Transverse colon (tissue), 4 donors: ENCODE measurements at regions not wholly inside any gene's neighbourhood (a gene's known extent, or its start where the extent isn't known, plus 50 kb on each side); places are given as distances from the start of the nearest gene placed in this dataset.

Experiments used
- DNase-seq: peaks from one replicate; pipeline ENCODE4 v3.0.0-alpha.2; 2019
- H3K27ac ChIP-seq, 4 donors: fragments of 200-600 bp; sonication (generic); 2 replicates each; pipeline ENCODE4 v1.5.1; 2016 to 2018; ENCODE audit warnings: inconsistent platforms in 4 of 4
- H3K27me3 ChIP-seq: fragments of 200-600 bp; sonication (generic); 2 replicates; pipeline ENCODE4 v1.5.1; 2017; ENCODE audit warnings: inconsistent platforms
- H3K36me3 ChIP-seq, 4 donors: fragments of 200-600 bp; sonication (generic); 2 replicates each; pipeline ENCODE4 v1.5.1; 2017 to 2019; ENCODE audit warnings: inconsistent platforms in 4 of 4
- H3K4me1 ChIP-seq, 4 donors: fragments of 200-600 bp; sonication (generic); 2 replicates each; pipeline ENCODE4 v1.5.1; 2017 to 2020; ENCODE audit warnings: inconsistent platforms in 4 of 4
- H3K4me3 ChIP-seq, 4 donors: fragments of 200-600 bp; sonication (generic); 1 replicate in 1 of 4; 2 replicates in 3 of 4; pipeline versions ENCODE4 v1.5.1 to v1.6.1; 2017 to 2019; ENCODE audit warnings: inconsistent platforms in 4 of 4
- H3K9me3 ChIP-seq, 2 donors: fragments of 200-600 bp; sonication (generic); 2 replicates each; pipeline ENCODE4 v1.5.1; 2017 to 2019; ENCODE audit warnings: inconsistent platforms in 2 of 2
- CTCF ChIP-seq, 5 experiments: fragments of 200-600 bp in 3 of 5; fragments of 450-650 bp in 2 of 5; sonication (generic) in 3 of 5; IDR thresholded peaks; 1 replicate in 2 of 5; 2 replicates in 3 of 5; pipeline ENCODE4 v1.5.1; 2016 to 2017; ENCODE audit warnings: antibody characterized with exemption in 5 of 5, inconsistent platforms in 3 of 5, mild to moderate bottlenecking in 2 of 5, moderate library complexity in 1 of 5
- EP300 ChIP-seq: sonication (generic); formaldehyde crosslinking; IDR thresholded peaks from one replicate; pipeline ENCODE4 v1.6.1; 2017; ENCODE audit warnings: antibody characterized with exemption, low read depth
- POLR2A ChIP-seq: fragments of 450-650 bp; IDR thresholded peaks from one replicate; pipeline ENCODE4 v1.6.1; 2016; ENCODE audit warnings: antibody characterized with exemption, mild to moderate bottlenecking, moderate library complexity
- POLR2AphosphoS5 ChIP-seq, 3 donors: sonication (generic); formaldehyde crosslinking; IDR thresholded peaks; one replicate each; pipeline ENCODE4 v1.6.1; 2016; ENCODE audit warnings: antibody characterized with exemption in 3 of 3
- WGBS, 2 donors: methylation state at CpG; one replicate each; pipeline ENCODE4 v1.1.5; 2018; ENCODE audit warnings: low coverage in 1 of 2; 5-methylcytosine and 5-hydroxymethylcytosine counted together
- in situ Hi-C, 4 donors: fragments of 200-750 bp; cut with MboI; loops; one replicate each; pipeline versions ENCODE4 v1.15.0 to v1.15.1; 2017; ENCODE audit warnings: low sequenced_read_pairs in 3 of 4, low pct_ligation_motif_present in 1 of 4, low pct_unique_long_range_greater_than_20kb in 1 of 4
- intact Hi-C: fragments of 100-400 bp; cut with DNase I; formaldehyde crosslinking; loops from one replicate; pipeline ENCODE4 v1.15.1; 2023; ENCODE audit warnings: low total_unique reads

- in situ Hi-C loops (no loop called here), intact Hi-C loops (no loop called here)
- DNase-seq: no peak
- no peak overlapping the region for H3K27ac ChIP-seq
- TF ChIP-seq POLR2AphosphoS5 (IDR thresholded peaks at IDR 0.05): no peak
- TF ChIP-seq POLR2A: no peak
- no peak for TF ChIP-seq EP300
- no peak for TF ChIP-seq CTCF (IDR thresholded peaks at IDR 0.05)
- no peaks in the 10 kb centered on the region for H3K9me3 ChIP-seq
- WGBS, 2 donors: 78 to 91% methylated on average over 8 to 9 of the region's 9 CpGs
- no peaks in the 10 kb centered on the region for H3K36me3 ChIP-seq
- H3K4me1 ChIP-seq: no peaks in the 10 kb centered on the region
- H3K4me3 ChIP-seq: no peak overlapping the region
- H3K27me3 ChIP-seq: no peaks in the 10 kb centered on the region
Measured at GRCh38 chr2:12652723-12653122, 64.0 kb upstream of the TRIB2 start.

- no peaks in the 10 kb centered on the region for H3K36me3 ChIP-seq
- in situ Hi-C loops (no loop called here), intact Hi-C loops (no loop called here)
- DNase-seq: no peak
- no peak overlapping the region for H3K4me3 ChIP-seq
- WGBS, 2 donors: 68 to 71% methylated on average over 5 to 6 of the region's 6 CpGs
- no peaks in the 10 kb centered on the region for H3K9me3 ChIP-seq
- TF ChIP-seq EP300: no peak
- TF ChIP-seq CTCF (IDR thresholded peaks at IDR 0.05): no peak
- no peak for TF ChIP-seq POLR2A
- no peaks in the 10 kb centered on the region for H3K27me3 ChIP-seq
- no peaks in the 10 kb centered on the region for H3K4me1 ChIP-seq
- no peak overlapping the region for H3K27ac ChIP-seq
Measured at GRCh38 chr2:12657560-12657959, 59.2 kb upstream of the TRIB2 start.

- in situ Hi-C loops: no loop called here
- WGBS, 2 donors: 75 to 95% methylated on average over 3 of the region's 3 CpGs
- H3K4me3 ChIP-seq: no peak overlapping the region
- H3K27ac ChIP-seq: no peak overlapping the region
- no peaks in the 10 kb centered on the region for H3K4me1 ChIP-seq
- intact Hi-C loops: no loop called here
- H3K36me3 ChIP-seq: no peaks in the 10 kb centered on the region
- H3K9me3 ChIP-seq: no peaks in the 10 kb centered on the region
- DNase-seq: no peak
- no peaks in the 10 kb centered on the region for H3K27me3 ChIP-seq
- no peak for TF ChIP-seq POLR2A
- no peak for TF ChIP-seq CTCF (IDR thresholded peaks at IDR 0.05)
- no peak for TF ChIP-seq EP300
- TF ChIP-seq POLR2AphosphoS5 (IDR thresholded peaks at IDR 0.05): no peak
Measured at GRCh38 chr2:12658310-12658945, 58.3 kb upstream of the TRIB2 start.

- in situ Hi-C loops (no loop called here), intact Hi-C loops (no loop called here)
- Histone ChIP-seq H3K36me3 (no peaks in the 10 kb centered on the region), H3K27ac (no peak overlapping the region), H3K9me3 (peaks cover 0 to 5% of the 10 kb centered on the region in 2 donors), H3K4me3 (no peak overlapping the region), H3K4me1 (no peaks in the 10 kb centered on the region), H3K27me3 (no peaks in the 10 kb centered on the region)
- TF ChIP-seq CTCF (IDR thresholded peaks at IDR 0.05): no peak
- no peak for TF ChIP-seq POLR2A
- no peak for TF ChIP-seq POLR2AphosphoS5 (IDR thresholded peaks at IDR 0.05)
- no peak for TF ChIP-seq EP300
- DNase-seq: no peak
- WGBS, 2 donors: 75% methylated on average over 1 of the region's 1 CpG
Measured at GRCh38 chr2:12661489-12661888, 55.2 kb upstream of the TRIB2 start.
